Loucy (cell line): ENCODE measurements at regions not wholly inside any gene's neighbourhood (a gene's known extent, or its start where the extent isn't known, plus 50 kb on each side); places are given as distances from the start of the nearest gene placed in this dataset.

ENCODE experiments used
- CTCF ChIP-seq: fragments of 200-600 bp; sonication (generic); conservative IDR thresholded peaks from 2 replicates; pipeline ENCODE4 v1.5.1; 2014; ENCODE audit warnings: mild to moderate bottlenecking, antibody characterized with exemption, low read length
- EZH2phosphoT487 ChIP-seq: fragments of 200-600 bp; IDR thresholded peaks from 2 replicates; pipeline ENCODE4 v1.6.1; 2018; ENCODE audit warnings: antibody characterized with exemption, mild to moderate bottlenecking, moderate library complexity, borderline replicate concordance

DNA sequence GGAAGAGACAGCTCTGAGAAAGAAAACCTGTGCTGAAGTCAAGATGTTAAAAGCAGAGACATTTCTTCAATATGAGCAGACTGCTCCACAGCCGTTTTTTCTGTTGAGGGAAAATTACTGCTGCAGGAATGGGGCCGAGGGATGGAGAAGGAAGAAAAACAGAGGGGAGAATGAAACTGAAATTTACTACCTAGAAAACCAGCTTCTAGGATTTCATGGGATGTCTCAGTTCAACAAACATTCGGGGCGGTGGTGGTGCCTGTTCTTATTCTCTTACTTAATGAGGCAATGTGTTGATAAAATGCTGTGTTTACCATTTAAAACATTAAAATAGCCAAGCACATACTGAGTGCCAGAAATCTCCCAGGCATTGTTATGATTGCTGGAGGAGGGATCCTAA is 557.1 kb upstream of the MEX3C start:
- no peak for TF ChIP-seq CTCF
- no peak for TF ChIP-seq EZH2phosphoT487
